HCT116 (cell line): ENCODE measurements at regions not wholly inside any gene's neighbourhood (a gene's known extent, or its start where the extent isn't known, plus 50 kb on each side); places are given as distances from the start of the nearest gene placed in this dataset.

Experiments
- ATAC-seq: fragments of 200-7000 bp; cut with Tn5 transposase; 2 replicates; pipeline ENCODE4 v1.9.1; 2020; ENCODE audit warnings: mild to moderate bottlenecking, moderate library complexity
- BruUV-seq: library from RNA; stranded (reverse); fragments of 400-500 nt; replicated peaks from 2 replicates; lab custom pipeline; 2021; lab: Mats Ljungman, UMichigan
- CTCF ChIA-PET: fragments of 300-600 bp; sonication (Branson Sonifier 250); formaldehyde crosslinking; loops from one replicate; lab custom pipeline; 2021; ENCODE audit warnings: antibody characterized with exemption; lab: Charles Lee
- POLR2A ChIA-PET: fragments of 300-600, 350-600 bp; sonication (Branson Sonifier 250); formaldehyde crosslinking; loops from one replicate; lab custom pipeline; 2021; ENCODE audit warnings: antibody characterized with exemption; lab: Charles Lee
- RAD21 ChIA-PET, 2 experiments: fragments of 300-600 bp; sonication (Branson Sonifier 250); formaldehyde crosslinking; loops; one replicate each; lab custom pipeline; 2023; ENCODE audit warnings: low total read pairs in 2 of 2; ENCODE audit not compliant: uncharacterized antibody in 2 of 2, unreplicated experiment in 2 of 2, low non-redundant PET in 1 of 2; lab: Charles Lee
- DNase-seq: peaks from one replicate; pipeline ENCODE4 v3.0.0-alpha.2; 2010; ENCODE audit warnings: low read depth, low spot score
- H2AFZ ChIP-seq: fragments of 200-600 bp; shearing (Covaris generic), sonication (generic); 2 replicates; pipeline ENCODE4 v1.6.1; 2017; ENCODE audit warnings: low read depth, mixed run types, mixed read lengths, antibody characterized with exemption, low read length; ENCODE audit not compliant: poor library complexity, severe bottlenecking
- H3K27ac ChIP-seq: 2 replicates; pipeline ENCODE4 v1.5.1; 2012; ENCODE audit warnings: low read depth, low read length
- H3K27me3 ChIP-seq: fragments of 200-600 bp; sonication (generic); 2 replicates; pipeline ENCODE4 v1.6.1; 2016; ENCODE audit warnings: mixed run types, low read length, mixed read lengths; ENCODE audit not compliant: insufficient read depth
- H3K36me3 ChIP-seq, 2 experiments: fragments of 200-500 bp in 1 of 2; fragments of 200-600 bp in 1 of 2; sonication (Bioruptor generic) in 1 of 2; sonication (generic) in 1 of 2; 2 replicates each; pipeline versions ENCODE4 v1.5.1 to v1.6.1; 2014 to 2016; ENCODE audit warnings: low read length in 2 of 2, inconsistent platforms in 1 of 2, mixed read lengths in 1 of 2, mixed run types in 1 of 2; ENCODE audit not compliant: insufficient read depth in 2 of 2, control insufficient read depth in 1 of 2
- H3K4me1 ChIP-seq, 2 experiments: fragments of 200-600 bp in 1 of 2; sonication (generic) in 1 of 2; 2 replicates each; pipeline versions ENCODE4 v1.5.1 to v1.6.1; 2012 to 2017; ENCODE audit warnings: low read length in 2 of 2, inconsistent platforms in 1 of 2, mild to moderate bottlenecking in 1 of 2, mixed read lengths in 1 of 2, mixed run types in 1 of 2, moderate library complexity in 1 of 2; ENCODE audit not compliant: insufficient read depth in 2 of 2, control insufficient read depth in 1 of 2
- H3K4me2 ChIP-seq: fragments of 200-600 bp; sonication (generic); 2 replicates; pipeline ENCODE4 v1.6.1; 2017; ENCODE audit warnings: mixed run types, low read length, mixed read lengths
- H3K4me3 ChIP-seq, 2 experiments: fragments of 200-600 bp in 1 of 2; sonication (generic) in 1 of 2; replicated peaks in 1 of 2; 2 replicates each; pipeline ENCODE4 v1.5.1; 2011 to 2016; ENCODE audit warnings: low read length in 2 of 2, control low read depth in 1 of 2, low read depth in 1 of 2, mild to moderate bottlenecking in 1 of 2, mixed read lengths in 1 of 2, mixed run types in 1 of 2
- H3K79me2 ChIP-seq: fragments of 200-600 bp; sonication (generic); 2 replicates; pipeline ENCODE4 v1.6.1; 2017; ENCODE audit warnings: mild to moderate bottlenecking, mixed run types, low read length, moderate library complexity, mixed read lengths; ENCODE audit not compliant: insufficient read depth
- H3K9ac ChIP-seq: fragments of 200-600 bp; sonication (generic); 2 replicates; pipeline ENCODE4 v1.6.1; 2016; ENCODE audit warnings: low read length, mixed read lengths
- H3K9me2 ChIP-seq: fragments of 200-600 bp; sonication (generic), shearing (Covaris generic); 2 replicates; pipeline ENCODE4 v1.6.1; 2017; ENCODE audit warnings: mixed run types, mild to moderate bottlenecking, moderate library complexity; ENCODE audit not compliant: insufficient read depth
- H3K9me3 ChIP-seq, 2 experiments: fragments of 200-500 bp in 1 of 2; fragments of 200-600 bp in 1 of 2; sonication (Bioruptor generic) in 1 of 2; sonication (generic) in 1 of 2; 2 replicates each; pipeline ENCODE4 v1.6.1; 2014 to 2017; ENCODE audit warnings: low read length in 2 of 2, mixed read lengths in 2 of 2, inconsistent platforms in 1 of 2, low read depth in 1 of 2, mild to moderate bottlenecking in 1 of 2, mixed run types in 1 of 2, moderate library complexity in 1 of 2; ENCODE audit not compliant: control insufficient read depth in 1 of 2, insufficient read depth in 1 of 2
- H4K20me1 ChIP-seq: fragments of 200-600 bp; sonication (generic), shearing (Covaris generic); 2 replicates; pipeline ENCODE4 v1.6.1; 2017; ENCODE audit warnings: mixed run types, mild to moderate bottlenecking, moderate library complexity; ENCODE audit not compliant: insufficient read depth
- CBX3 ChIP-seq: IDR thresholded peaks from 2 replicates; pipeline ENCODE4 v1.6.1; 2012; ENCODE audit warnings: low read depth
- EGR1 ChIP-seq: IDR thresholded peaks from 2 replicates; pipeline ENCODE4 v1.6.1; 2012; ENCODE audit warnings: low read depth
- ELF1 ChIP-seq: IDR thresholded peaks from 2 replicates; pipeline ENCODE4 v1.6.1; 2012; ENCODE audit warnings: low read depth, borderline replicate concordance
- EZH2phosphoT487 ChIP-seq: fragments of 200-600 bp; IDR thresholded peaks from 2 replicates; pipeline ENCODE4 v1.6.1; 2018; ENCODE audit warnings: antibody characterized with exemption, borderline replicate concordance
- JUND ChIP-seq: IDR thresholded peaks from 2 replicates; pipeline ENCODE4 v1.6.1; 2012
- RAD21 ChIP-seq: IDR thresholded peaks from 2 replicates; pipeline ENCODE4 v1.6.1; 2012; ENCODE audit warnings: low read depth, mild to moderate bottlenecking
- SRF ChIP-seq: IDR thresholded peaks from 2 replicates; pipeline ENCODE4 v1.6.1; 2012; ENCODE audit warnings: low read depth
- ZFX ChIP-seq: fragments of 450-650 bp; IDR thresholded peaks from 2 replicates; pipeline ENCODE4 v1.6.1; 2017
- ZNF274 ChIP-seq: fragments of 200-500 bp; sonication (Bioruptor generic); IDR thresholded peaks from 2 replicates; pipeline ENCODE4 v1.6.1; 2014; ENCODE audit warnings: mild to moderate bottlenecking, low read depth, low read length, inconsistent platforms
- intact Hi-C: fragments of 100-400 bp; cut with micrococcal nuclease; formaldehyde crosslinking; loops from 2 replicates; pipeline ENCODE4 v1.10.0; 2022
- TF ChIP-seq, protein P1 (sequence below), 3 experiments: fragments of 200-600 bp in 1 of 3; sonication (generic) in 1 of 3; IDR thresholded peaks in 2 of 3; conservative IDR thresholded peaks in 1 of 3; 2 replicates each; pipeline ENCODE4 v1.5.1; 2012 to 2017; ENCODE audit warnings: low read depth in 2 of 3, low read length in 2 of 3, antibody characterized with exemption in 1 of 3, borderline replicate concordance in 1 of 3, control low read depth in 1 of 3, mild to moderate bottlenecking in 1 of 3, mixed read lengths in 1 of 3, mixed run types in 1 of 3, moderate library complexity in 1 of 3; ENCODE audit not compliant: insufficient read depth in 1 of 3
- TF ChIP-seq, protein P2 (sequence below): IDR thresholded peaks from 2 replicates; pipeline ENCODE4 v1.6.1; 2012
- TF ChIP-seq, protein P3 (sequence below): IDR thresholded peaks from 2 replicates; pipeline ENCODE4 v1.6.1; 2011; ENCODE audit warnings: mild to moderate bottlenecking, low read length, moderate library complexity; ENCODE audit not compliant: insufficient replicate concordance; ENCODE audit errors: extremely low read depth

DNA sequence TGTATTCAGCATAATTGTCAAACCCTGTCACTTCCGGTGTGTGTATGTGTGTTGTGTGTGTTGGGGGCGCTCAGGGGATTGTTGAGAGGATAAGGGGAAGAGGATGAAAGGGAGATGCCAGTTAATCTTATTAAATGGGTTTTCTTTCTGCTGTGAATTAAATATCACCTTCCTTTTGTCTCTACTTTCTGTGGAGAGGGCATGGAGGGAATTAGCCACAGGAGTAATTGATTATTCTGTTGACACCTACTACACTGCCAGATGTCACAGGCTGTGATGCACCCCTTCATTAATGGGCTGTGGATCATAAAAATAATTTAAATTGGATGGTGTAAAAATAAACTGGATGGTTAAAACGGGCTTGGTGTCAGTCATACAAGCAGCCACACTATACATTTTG is 311.9 kb downstream of the MDFIC start:
- H3K4me3 ChIP-seq, result no peak overlapping the region
- CTCF ChIA-PET, result no interaction called here
- H3K4me1 ChIP-seq, result peaks cover 21 to 33% of the 10 kb centered on the region in 2 experiments; a peak in 3 of 4 replicates
- H3K79me2 ChIP-seq, result no peaks in the 10 kb centered on the region
- POLR2A ChIA-PET, result no interaction called here
- no peak overlapping the region for H2AFZ ChIP-seq
- H3K9me3 ChIP-seq, result no peaks in the 10 kb centered on the region
- no peak overlapping the region for H3K9ac ChIP-seq
- H4K20me1 ChIP-seq, result no peaks in the 10 kb centered on the region
- no peaks in the 10 kb centered on the region for H3K9me2 ChIP-seq
- no peaks in the 10 kb centered on the region for H3K36me3 ChIP-seq
- no peak for ATAC-seq
- RAD21 ChIA-PET, result no interaction called here
- no peak overlapping the region for H3K27ac ChIP-seq
- no peak for TF ChIP-seq ELF1
- no peak for TF ChIP-seq CBX3
- no peak for TF ChIP-seq SRF
- TF ChIP-seq, protein P1, sequence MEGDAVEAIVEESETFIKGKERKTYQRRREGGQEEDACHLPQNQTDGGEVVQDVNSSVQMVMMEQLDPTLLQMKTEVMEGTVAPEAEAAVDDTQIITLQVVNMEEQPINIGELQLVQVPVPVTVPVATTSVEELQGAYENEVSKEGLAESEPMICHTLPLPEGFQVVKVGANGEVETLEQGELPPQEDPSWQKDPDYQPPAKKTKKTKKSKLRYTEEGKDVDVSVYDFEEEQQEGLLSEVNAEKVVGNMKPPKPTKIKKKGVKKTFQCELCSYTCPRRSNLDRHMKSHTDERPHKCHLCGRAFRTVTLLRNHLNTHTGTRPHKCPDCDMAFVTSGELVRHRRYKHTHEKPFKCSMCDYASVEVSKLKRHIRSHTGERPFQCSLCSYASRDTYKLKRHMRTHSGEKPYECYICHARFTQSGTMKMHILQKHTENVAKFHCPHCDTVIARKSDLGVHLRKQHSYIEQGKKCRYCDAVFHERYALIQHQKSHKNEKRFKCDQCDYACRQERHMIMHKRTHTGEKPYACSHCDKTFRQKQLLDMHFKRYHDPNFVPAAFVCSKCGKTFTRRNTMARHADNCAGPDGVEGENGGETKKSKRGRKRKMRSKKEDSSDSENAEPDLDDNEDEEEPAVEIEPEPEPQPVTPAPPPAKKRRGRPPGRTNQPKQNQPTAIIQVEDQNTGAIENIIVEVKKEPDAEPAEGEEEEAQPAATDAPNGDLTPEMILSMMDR (IDR thresholded peaks at IDR 0.05 in 2 of 3, conservative IDR thresholded peaks at IDR 0.05 in 1 of 3; ENCODE audit: borderline replicate concordance in 1 of 3, insufficient read depth in 1 of 3, low read depth in 2 of 3, low read length in 2 of 3), result no peak
- TF ChIP-seq ZNF274, result no peak
- no peak overlapping the region for H3K4me2 ChIP-seq
- intact Hi-C loops, result no loop called here
- no peak for DNase-seq
- BruUV-seq, result no TSS peak
- H3K27me3 ChIP-seq, result no peaks in the 10 kb centered on the region

DNA sequence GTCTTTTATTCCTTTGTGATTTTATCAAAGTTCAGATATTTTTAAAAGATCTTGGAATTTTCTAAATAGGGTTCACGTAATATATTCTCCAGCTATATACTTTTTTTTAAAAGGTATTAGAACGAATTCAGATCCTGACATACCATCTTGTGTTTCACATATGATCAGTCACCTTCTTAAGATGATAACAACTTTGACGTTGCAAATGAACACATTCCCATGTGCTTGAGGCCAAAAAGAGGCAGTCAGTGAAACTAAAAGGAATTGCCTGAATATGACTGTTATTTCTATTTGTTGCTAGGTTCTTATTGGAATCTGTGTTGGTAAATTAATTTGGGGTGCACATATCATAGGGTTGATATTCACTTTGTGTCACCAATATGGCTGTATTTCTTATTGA is 310.1 kb downstream of the MDFIC start:
- H3K79me2 ChIP-seq, result no peaks in the 10 kb centered on the region
- H3K9me2 ChIP-seq, result no peaks in the 10 kb centered on the region
- no TSS peak for BruUV-seq
- intact Hi-C loops, result no loop called here
- H3K9me3 ChIP-seq, result no peaks in the 10 kb centered on the region
- ChIA-PET CTCF (interaction anchor here (1.5 to 2.6 kb wide), 2 partner anchors 15 to 368 kb away, joined by 3 to 12 read pairs; no protein-coding TSS in a partner anchor), POLR2A (no interaction called here), RAD21 (no interaction called here)
- no peaks in the 10 kb centered on the region for H4K20me1 ChIP-seq
- H3K36me3 ChIP-seq, result no peaks in the 10 kb centered on the region
- peak overlapping the region; percentile 66 for H3K4me2 ChIP-seq
- TF ChIP-seq ZFX, result no peak
- TF ChIP-seq JUND, result no peak
- TF ChIP-seq, protein P2, sequence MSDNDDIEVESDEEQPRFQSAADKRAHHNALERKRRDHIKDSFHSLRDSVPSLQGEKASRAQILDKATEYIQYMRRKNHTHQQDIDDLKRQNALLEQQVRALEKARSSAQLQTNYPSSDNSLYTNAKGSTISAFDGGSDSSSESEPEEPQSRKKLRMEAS, result no peak
- no peak for TF ChIP-seq EZH2phosphoT487
- TF ChIP-seq, protein P3, sequence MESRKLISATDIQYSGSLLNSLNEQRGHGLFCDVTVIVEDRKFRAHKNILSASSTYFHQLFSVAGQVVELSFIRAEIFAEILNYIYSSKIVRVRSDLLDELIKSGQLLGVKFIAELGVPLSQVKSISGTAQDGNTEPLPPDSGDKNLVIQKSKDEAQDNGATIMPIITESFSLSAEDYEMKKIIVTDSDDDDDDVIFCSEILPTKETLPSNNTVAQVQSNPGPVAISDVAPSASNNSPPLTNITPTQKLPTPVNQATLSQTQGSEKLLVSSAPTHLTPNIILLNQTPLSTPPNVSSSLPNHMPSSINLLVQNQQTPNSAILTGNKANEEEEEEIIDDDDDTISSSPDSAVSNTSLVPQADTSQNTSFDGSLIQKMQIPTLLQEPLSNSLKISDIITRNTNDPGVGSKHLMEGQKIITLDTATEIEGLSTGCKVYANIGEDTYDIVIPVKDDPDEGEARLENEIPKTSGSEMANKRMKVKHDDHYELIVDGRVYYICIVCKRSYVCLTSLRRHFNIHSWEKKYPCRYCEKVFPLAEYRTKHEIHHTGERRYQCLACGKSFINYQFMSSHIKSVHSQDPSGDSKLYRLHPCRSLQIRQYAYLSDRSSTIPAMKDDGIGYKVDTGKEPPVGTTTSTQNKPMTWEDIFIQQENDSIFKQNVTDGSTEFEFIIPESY, result no peak
- no peak for TF ChIP-seq RAD21
- TF ChIP-seq, protein P1 (IDR thresholded peaks at IDR 0.05 in 2 of 3, conservative IDR thresholded peaks at IDR 0.05 in 1 of 3; ENCODE audit: borderline replicate concordance in 1 of 3, insufficient read depth in 1 of 3, low read depth in 2 of 3, low read length in 2 of 3), result no peak
- TF ChIP-seq CBX3, result no peak
- no peak for TF ChIP-seq EGR1
- no peak overlapping the region for H3K27ac ChIP-seq
- no peak overlapping the region for H3K4me3 ChIP-seq
- H3K9ac ChIP-seq, result peak overlapping the region; percentile 12; the same call in 1 of the 2 replicates
- ATAC-seq (no peak), DNase-seq (no peak)
- H3K4me1 ChIP-seq, result peaks cover 21 to 33% of the 10 kb centered on the region in 2 experiments; a peak in 3 of 4 replicates
- no peaks in the 10 kb centered on the region for H3K27me3 ChIP-seq
- peak overlapping the region; percentile 39 for H2AFZ ChIP-seq
